Transverse colon (tissue), 4 donors: ENCODE measurements at regions not wholly inside any gene's neighbourhood (a gene's known extent, or its start where the extent isn't known, plus 50 kb on each side); places are given as distances from the start of the nearest gene placed in this dataset.

Experiments used
- DNase-seq: peaks from one replicate; pipeline ENCODE4 v3.0.0-alpha.2; 2019
- H3K27ac ChIP-seq, 4 donors: fragments of 200-600 bp; sonication (generic); 2 replicates each; pipeline ENCODE4 v1.5.1; 2016 to 2018; ENCODE audit warnings: inconsistent platforms in 4 of 4
- H3K27me3 ChIP-seq: fragments of 200-600 bp; sonication (generic); 2 replicates; pipeline ENCODE4 v1.5.1; 2017; ENCODE audit warnings: inconsistent platforms
- H3K36me3 ChIP-seq, 4 donors: fragments of 200-600 bp; sonication (generic); 2 replicates each; pipeline ENCODE4 v1.5.1; 2017 to 2019; ENCODE audit warnings: inconsistent platforms in 4 of 4
- H3K4me1 ChIP-seq, 4 donors: fragments of 200-600 bp; sonication (generic); 2 replicates each; pipeline ENCODE4 v1.5.1; 2017 to 2020; ENCODE audit warnings: inconsistent platforms in 4 of 4
- H3K4me3 ChIP-seq, 4 donors: fragments of 200-600 bp; sonication (generic); 1 replicate in 1 of 4; 2 replicates in 3 of 4; pipeline versions ENCODE4 v1.5.1 to v1.6.1; 2017 to 2019; ENCODE audit warnings: inconsistent platforms in 4 of 4
- H3K9me3 ChIP-seq, 2 donors: fragments of 200-600 bp; sonication (generic); 2 replicates each; pipeline ENCODE4 v1.5.1; 2017 to 2019; ENCODE audit warnings: inconsistent platforms in 2 of 2
- CTCF ChIP-seq, 5 experiments: fragments of 200-600 bp in 3 of 5; fragments of 450-650 bp in 2 of 5; sonication (generic) in 3 of 5; IDR thresholded peaks; 1 replicate in 2 of 5; 2 replicates in 3 of 5; pipeline ENCODE4 v1.5.1; 2016 to 2017; ENCODE audit warnings: antibody characterized with exemption in 5 of 5, inconsistent platforms in 3 of 5, mild to moderate bottlenecking in 2 of 5, moderate library complexity in 1 of 5
- EP300 ChIP-seq: sonication (generic); formaldehyde crosslinking; IDR thresholded peaks from one replicate; pipeline ENCODE4 v1.6.1; 2017; ENCODE audit warnings: antibody characterized with exemption, low read depth
- POLR2A ChIP-seq: fragments of 450-650 bp; IDR thresholded peaks from one replicate; pipeline ENCODE4 v1.6.1; 2016; ENCODE audit warnings: antibody characterized with exemption, mild to moderate bottlenecking, moderate library complexity
- POLR2AphosphoS5 ChIP-seq, 3 donors: sonication (generic); formaldehyde crosslinking; IDR thresholded peaks; one replicate each; pipeline ENCODE4 v1.6.1; 2016; ENCODE audit warnings: antibody characterized with exemption in 3 of 3
- WGBS, 2 donors: methylation state at CpG; one replicate each; pipeline ENCODE4 v1.1.5; 2018; ENCODE audit warnings: low coverage in 1 of 2; 5-methylcytosine and 5-hydroxymethylcytosine counted together
- in situ Hi-C, 4 donors: fragments of 200-750 bp; cut with MboI; loops; one replicate each; pipeline versions ENCODE4 v1.15.0 to v1.15.1; 2017; ENCODE audit warnings: low sequenced_read_pairs in 3 of 4, low pct_ligation_motif_present in 1 of 4, low pct_unique_long_range_greater_than_20kb in 1 of 4
- intact Hi-C: fragments of 100-400 bp; cut with DNase I; formaldehyde crosslinking; loops from one replicate; pipeline ENCODE4 v1.15.1; 2023; ENCODE audit warnings: low total_unique reads

DNA sequence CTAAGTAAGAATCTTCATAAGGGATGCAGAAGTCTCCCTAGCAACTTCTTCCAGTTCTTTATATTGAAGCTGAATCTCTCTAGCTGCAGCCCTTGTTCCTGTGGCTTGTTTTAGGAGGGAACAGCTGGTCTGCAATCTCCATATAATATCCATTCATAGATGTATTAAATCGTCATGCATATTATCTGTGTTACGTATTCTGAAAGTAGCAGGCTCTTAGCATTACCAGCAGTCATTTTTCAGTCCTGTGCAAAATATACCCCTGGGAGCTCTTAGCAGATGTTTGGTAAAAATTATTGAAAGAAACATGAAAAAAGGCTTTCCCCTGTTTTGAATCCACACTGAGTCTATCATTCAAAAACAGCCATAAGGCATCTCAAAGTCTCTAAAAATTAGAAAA is 385.3 kb downstream of the IRS1 start:
- H3K4me3 ChIP-seq: no peak overlapping the region
- H3K27ac ChIP-seq: no peak overlapping the region
- no peaks in the 10 kb centered on the region for H3K4me1 ChIP-seq
- in situ Hi-C loops: no loop called here
- intact Hi-C loops: no loop called here
- DNase-seq: no peak
- no peaks in the 10 kb centered on the region for H3K27me3 ChIP-seq
- TF ChIP-seq POLR2A: no peak
- TF ChIP-seq EP300: no peak
- TF ChIP-seq CTCF (IDR thresholded peaks at IDR 0.05): no peak
- no peak for TF ChIP-seq POLR2AphosphoS5 (IDR thresholded peaks at IDR 0.05)
- WGBS, 2 donors: 69 to 72% methylated on average over 2 of the region's 2 CpGs
- no peaks in the 10 kb centered on the region for H3K36me3 ChIP-seq
- no peaks in the 10 kb centered on the region for H3K9me3 ChIP-seq

DNA sequence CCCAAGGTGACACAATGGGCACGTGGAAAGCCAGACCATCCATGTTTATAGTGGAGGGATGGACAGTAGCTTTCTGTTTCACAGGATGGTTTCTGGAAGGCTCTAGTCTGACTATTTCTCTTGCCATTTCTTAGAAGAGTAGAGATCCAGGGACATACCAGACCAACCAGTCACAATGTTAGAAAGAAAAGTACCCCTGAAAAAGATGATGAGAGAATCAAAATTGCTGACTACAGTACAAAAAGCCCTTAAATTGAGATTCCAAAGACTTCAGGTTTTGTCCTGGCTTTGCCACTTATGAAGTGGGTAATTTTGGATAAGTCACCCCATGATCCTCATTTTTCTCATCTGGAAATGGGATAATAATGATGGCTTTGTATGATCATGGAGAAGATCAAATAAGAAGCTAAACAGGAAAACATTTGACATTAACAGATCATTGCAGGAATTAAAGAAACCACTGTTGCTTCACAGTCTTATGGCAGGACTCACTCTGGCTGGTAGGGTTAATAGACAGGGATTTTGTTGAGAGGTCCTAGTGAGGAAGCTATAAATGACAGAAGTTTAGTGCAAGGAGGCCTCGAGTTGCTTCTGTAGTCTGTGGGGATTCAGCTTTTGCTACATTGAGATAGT is 386.0 kb downstream of the IRS1 start:
- DNase-seq: no peak
- Histone ChIP-seq H3K4me3 (no peak overlapping the region), H3K27ac (no peak overlapping the region), H3K9me3 (no peaks in the 10 kb centered on the region), H3K4me1 (no peaks in the 10 kb centered on the region), H3K36me3 (no peaks in the 10 kb centered on the region), H3K27me3 (no peaks in the 10 kb centered on the region)
- intact Hi-C loops (no loop called here), in situ Hi-C loops (no loop called here)
- 55 to 62% methylated on average over 2 of the region's 2 CpGs for WGBS, 2 donors
- TF ChIP-seq POLR2AphosphoS5 (IDR thresholded peaks at IDR 0.05) (no peak), CTCF (IDR thresholded peaks at IDR 0.05) (no peak), EP300 (no peak), POLR2A (no peak)

DNA sequence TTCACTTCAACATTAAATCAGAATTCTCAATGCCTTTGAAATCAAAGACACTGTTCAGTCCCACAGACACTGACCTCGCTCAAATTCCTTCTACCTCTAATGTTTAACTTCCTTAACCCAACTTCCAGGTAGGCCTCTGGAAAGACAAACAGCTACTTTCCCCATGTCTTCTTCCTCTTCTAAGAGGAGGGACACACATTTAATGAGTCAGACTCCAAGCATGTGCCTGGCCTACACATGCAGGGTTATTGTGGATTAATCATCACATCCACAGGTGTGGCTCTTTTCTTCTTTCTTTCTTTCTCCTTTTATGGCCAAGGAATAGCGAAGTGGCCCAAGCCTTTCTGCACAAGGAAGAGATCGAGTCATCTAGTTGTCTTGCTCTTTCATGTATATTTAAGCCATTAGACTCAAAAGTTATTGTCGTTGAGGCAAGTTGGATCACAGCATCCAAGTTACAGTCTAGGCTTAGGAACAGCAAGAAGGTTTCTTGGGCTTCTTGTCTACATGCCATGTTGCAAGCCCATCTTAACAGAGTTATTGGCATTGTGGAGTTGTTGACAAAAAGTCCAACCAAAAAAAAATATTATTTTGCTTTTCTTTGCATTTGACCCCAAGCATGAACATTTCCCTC is 387.8 kb downstream of the IRS1 start:
- peak overlapping the region in 1 of 4 donors; percentile 48 for H3K27ac ChIP-seq

DNA sequence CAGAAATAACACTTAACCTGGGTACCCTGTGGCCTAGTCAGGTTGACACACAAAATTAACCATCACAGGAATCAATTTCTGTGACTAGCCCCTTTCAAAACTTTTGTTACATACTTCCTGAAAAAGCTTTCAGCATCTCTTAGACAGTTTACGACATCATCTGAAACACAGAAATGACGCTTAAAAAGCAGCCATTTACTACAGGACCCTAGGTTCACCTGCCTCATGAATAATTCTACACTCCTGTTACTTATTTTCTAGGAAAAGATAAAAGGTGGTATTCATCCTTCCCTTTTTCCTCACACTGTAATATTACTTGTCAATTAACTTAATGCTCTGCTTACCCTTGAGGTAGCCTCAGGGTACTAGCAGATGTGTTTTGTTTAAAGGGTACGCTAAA is 388.4 kb downstream of the IRS1 start:
- 92 to 100% methylated on average over 3 of the region's 3 CpGs for WGBS, 2 donors
- DNase-seq: no peak
- TF ChIP-seq POLR2A (no peak), POLR2AphosphoS5 (IDR thresholded peaks at IDR 0.05) (no peak), CTCF (IDR thresholded peaks at IDR 0.05) (no peak), EP300 (no peak)
- in situ Hi-C loops (no loop called here), intact Hi-C loops (no loop called here)
- no peaks in the 10 kb centered on the region for H3K9me3 ChIP-seq
- no peaks in the 10 kb centered on the region for H3K36me3 ChIP-seq
- H3K27ac ChIP-seq: peak overlapping the region in 1 of 4 donors; percentile 48
- peaks cover 0 to 7% (median 0%) of the 10 kb centered on the region in 4 donors for H3K4me1 ChIP-seq
- H3K27me3 ChIP-seq: no peaks in the 10 kb centered on the region
- H3K4me3 ChIP-seq: no peak overlapping the region

More for the DNA sequence above, 387.8 kb downstream of the IRS1 start:
- no peaks in the 10 kb centered on the region for H3K27me3 ChIP-seq
- DNase-seq: peak; percentile 17
- no peaks in the 10 kb centered on the region for H3K36me3 ChIP-seq
- WGBS, 2 donors: 59 to 64% methylated on average over 3 to 4 of the region's 4 CpGs
- H3K4me3 ChIP-seq: no peak overlapping the region
- in situ Hi-C loops (no loop called here), intact Hi-C loops (no loop called here)
- peaks cover 0 to 7% (median 0%) of the 10 kb centered on the region in 4 donors for H3K4me1 ChIP-seq
- TF ChIP-seq CTCF (IDR thresholded peaks at IDR 0.05) (no peak), POLR2A (no peak), EP300 (no peak), POLR2AphosphoS5 (IDR thresholded peaks at IDR 0.05) (no peak)
- H3K9me3 ChIP-seq: no peaks in the 10 kb centered on the region
